ENCODE measurements at regions not wholly inside any gene's neighbourhood (a gene's known extent, or its start where the extent isn't known, plus 50 kb on each side); places are given as distances from the start of the nearest gene placed in this dataset.

GRCh38 chr20:24066076-24066700, 77.6 kb upstream of the GGTLC1 start:
- Histone ChIP-seq H3K4me1 (ENCODE audit: control insufficient read depth in 4 of 4, insufficient read depth in 4 of 4, low read length in 3 of 4) (no peaks in the 10 kb centered on the region), H3K9ac (ENCODE audit: low read depth in 1 of 2, low read length in 2 of 2) (no peak overlapping the region), H3K27me3 (ENCODE audit: control insufficient read depth in 4 of 4, insufficient read depth in 4 of 4, low read length in 3 of 4) (no peaks in the 10 kb centered on the region), H3K4me3 (ENCODE audit: low read depth in 1 of 3, low read length in 3 of 3) (no peak overlapping the region), H3K36me3 (ENCODE audit: control insufficient read depth in 4 of 4, insufficient read depth in 3 of 4, low read depth in 1 of 4, low read length in 3 of 4) (no peaks in the 10 kb centered on the region), H3K9me3 (ENCODE audit: control insufficient read depth in 4 of 4, low read length in 3 of 4) (no peaks in the 10 kb centered on the region), H3K27ac (ENCODE audit: low read depth in 1 of 2, low read length in 2 of 2) (no peak overlapping the region)
- no peak for TF ChIP-seq HNF4G (IDR thresholded peaks at IDR 0.05)
- TF ChIP-seq EGR1 (IDR thresholded peaks at IDR 0.05; ENCODE audit: low read depth in 2 of 2) = no peak
- TF ChIP-seq JUND (IDR thresholded peaks at IDR 0.05) = no peak
- TF ChIP-seq FOXA1 (IDR thresholded peaks at IDR 0.05) = no peak
- no peak for TF ChIP-seq FOXA2 (IDR thresholded peaks at IDR 0.05)
- no peak for TF ChIP-seq SP1 (IDR thresholded peaks at IDR 0.05)
- no peak for TF ChIP-seq ATF3 (IDR thresholded peaks at IDR 0.05)
- TF ChIP-seq ZBTB33 (IDR thresholded peaks at IDR 0.05) = no peak
- no peak for TF ChIP-seq MAX (IDR thresholded peaks at IDR 0.05)
- TF ChIP-seq YY1 (IDR thresholded peaks at IDR 0.05) = no peak
- no peak for TF ChIP-seq RXRA (IDR thresholded peaks at IDR 0.05)
- no peak for TF ChIP-seq HNF4A (conservative IDR thresholded peaks at IDR 0.05)
- TF ChIP-seq RAD21 (IDR thresholded peaks at IDR 0.05) = no peak
- no peak for TF ChIP-seq GABPA (IDR thresholded peaks at IDR 0.05 in 1 of 2, conservative IDR thresholded peaks at IDR 0.05 in 1 of 2)
- TF ChIP-seq CTCF (IDR thresholded peaks at IDR 0.05; ENCODE audit: low read depth, low read length, missing input control) = no peak
- TF ChIP-seq TAF1 (conservative IDR thresholded peaks at IDR 0.05) = no peak
- no peak for TF ChIP-seq NR2F2 (IDR thresholded peaks at IDR 0.05)
- TF ChIP-seq REST (IDR thresholded peaks at IDR 0.05) = no peak
- WGBS = 56% methylated on average over 6 of the region's 6 CpGs
- no peak for DNase-seq (ENCODE audit: low spot score)
